Activated CD8-positive, alpha-beta memory T cell treated with anti-CD3 and anti-CD28 coated beads, Interleukin-2, amount 50 U/mL, for 4 hours (primary cell): ENCODE measurements at regions not wholly inside any gene's neighbourhood (a gene's known extent, or its start where the extent isn't known, plus 50 kb on each side); places are given as distances from the start of the nearest gene placed in this dataset.
"Not testable (repeated sequence)": the region's sequence is repeated elsewhere in the genome, so short reads cannot be mapped to it uniquely, and the experiment has no call there.

Experiments
- DNase-seq: peaks from one replicate; pipeline ENCODE4 v3.0.0-alpha.2; 2020

DNA sequence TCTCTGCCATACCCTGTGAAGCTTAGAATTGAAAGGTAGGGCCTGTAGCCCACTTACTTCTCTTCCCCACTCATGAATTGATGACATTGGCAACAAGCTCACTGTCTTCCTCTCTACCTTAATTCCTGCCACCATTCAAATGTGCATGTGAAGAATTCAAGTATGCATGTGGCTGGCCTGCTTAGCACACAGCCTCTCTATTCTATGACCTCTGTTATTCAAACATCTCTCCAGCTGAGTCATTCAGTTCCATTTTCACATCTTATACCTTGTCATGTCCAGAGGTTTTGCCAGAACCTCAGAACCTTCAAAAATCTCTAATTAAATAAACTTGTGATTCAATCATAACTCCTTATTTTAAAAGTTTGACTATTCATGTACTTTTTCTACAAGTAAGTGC lies 114.7 kb upstream of the MAN2A1 start:
- no peak for DNase-seq

DNA sequence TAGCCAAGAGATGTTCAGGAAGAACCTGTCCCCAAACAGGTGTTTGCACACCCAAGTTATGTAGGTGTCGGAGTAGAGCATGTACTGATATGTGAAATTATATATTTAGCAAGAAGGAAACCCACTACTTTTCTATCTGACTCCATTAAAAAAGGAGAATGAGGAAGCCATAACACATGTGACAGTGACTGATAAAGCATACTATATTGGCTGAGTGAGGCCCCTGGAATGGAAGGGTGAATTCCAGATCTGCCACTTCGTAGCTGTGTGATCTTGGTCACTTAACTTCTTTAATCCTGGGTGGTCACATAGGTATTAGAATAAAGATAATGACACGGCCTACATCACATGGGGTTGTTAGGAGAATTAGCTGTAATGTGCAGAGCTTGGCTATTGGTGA lies 116.0 kb upstream of the MAN2A1 start:
- DNase-seq, result no peak

DNA sequence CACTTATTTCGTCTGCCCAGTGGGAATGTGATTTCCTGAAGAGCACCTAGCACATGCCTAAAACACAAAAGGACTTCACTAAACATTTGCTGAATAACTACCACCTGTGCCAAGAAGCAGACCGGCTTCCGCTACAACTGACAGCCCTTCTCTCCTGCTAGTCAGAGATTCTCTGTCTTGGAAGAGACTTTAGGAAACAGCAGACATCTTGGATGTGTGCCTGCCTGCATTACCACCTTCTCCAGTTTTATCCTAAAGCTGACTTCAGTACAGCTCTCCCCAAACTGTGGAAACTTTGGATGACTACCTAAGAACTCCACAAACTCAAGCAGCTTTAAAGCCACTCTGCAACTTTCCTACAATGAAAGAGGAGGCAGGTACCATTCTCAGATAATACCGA lies 116.5 kb upstream of the MAN2A1 start:
- no peak for DNase-seq

DNA sequence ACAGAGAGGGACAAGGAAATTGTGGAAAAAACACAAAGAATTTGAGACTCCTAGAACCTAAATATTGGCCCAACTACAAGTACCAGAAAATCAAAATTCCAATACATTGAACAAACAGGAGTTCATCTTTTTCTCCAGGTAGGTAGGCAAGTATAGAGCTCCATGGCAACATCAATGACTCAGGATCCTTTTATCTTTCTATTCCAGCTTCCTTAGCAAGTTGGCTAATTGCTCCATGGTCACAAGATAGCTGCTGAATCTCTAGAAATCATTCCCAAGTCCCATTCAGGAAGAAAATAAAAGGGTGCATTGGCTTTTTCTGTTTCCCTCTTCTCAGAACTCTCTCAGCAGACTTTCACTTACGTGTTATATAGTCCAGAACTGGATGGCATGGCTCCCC lies 117.9 kb upstream of the MAN2A1 start:
- no peak for DNase-seq

DNA sequence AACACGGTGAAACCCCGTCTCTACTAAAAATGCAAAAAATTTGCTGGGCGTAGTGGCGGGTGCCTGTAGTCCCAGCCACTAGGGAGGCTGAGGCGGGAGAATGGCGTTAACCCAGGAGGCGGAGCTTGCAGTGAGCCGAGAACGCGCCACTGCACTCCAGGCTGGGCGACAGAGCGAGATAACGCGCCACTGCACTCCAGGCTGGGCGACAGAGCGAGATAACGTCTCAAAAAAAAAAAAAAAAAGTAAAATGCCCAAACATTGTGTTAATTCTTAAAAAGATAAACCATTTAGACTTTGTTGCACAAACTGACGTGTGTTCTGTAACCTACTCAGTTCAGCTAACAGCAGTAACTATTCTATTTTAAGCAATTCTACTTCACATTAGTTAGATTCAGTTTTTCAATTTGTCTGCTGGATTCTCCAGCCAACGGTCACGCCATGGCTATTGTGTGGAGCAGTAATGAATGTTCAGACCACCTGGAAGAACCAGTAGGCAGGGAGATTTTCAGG lies 119.3 kb upstream of the MAN2A1 start:
- no peak for DNase-seq

DNA sequence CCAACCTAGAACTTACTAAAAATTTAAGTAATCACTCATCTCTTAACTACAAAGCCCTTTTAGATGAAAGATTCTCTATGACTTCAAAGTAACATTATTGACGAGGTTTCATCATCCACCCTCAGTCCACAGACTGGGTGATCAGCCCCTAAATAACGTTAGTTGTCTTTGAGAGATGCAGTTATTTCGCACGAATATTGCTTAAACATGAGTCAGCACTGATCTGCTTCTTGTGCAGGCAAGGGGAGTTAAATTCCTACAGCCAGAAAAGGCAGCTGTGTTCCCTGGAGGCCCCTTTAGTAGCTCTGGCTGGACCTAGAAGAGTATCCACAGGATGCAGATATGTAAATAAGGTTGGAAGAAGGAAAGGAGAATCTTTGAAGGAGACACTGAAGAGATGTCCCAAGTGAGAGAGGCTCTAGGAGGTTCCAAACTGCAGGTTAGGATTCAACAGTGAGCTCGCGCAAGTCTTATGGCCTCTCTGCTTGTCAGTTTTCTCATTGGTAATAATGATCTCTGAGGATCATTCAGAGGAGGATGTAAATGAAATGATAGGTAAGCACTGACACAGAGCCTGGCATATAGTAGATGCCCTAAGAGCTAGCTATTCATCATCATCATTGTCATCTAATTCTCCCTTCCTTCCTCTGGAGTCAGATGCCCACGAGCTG lies 122.2 kb upstream of the MAN2A1 start:
- DNase-seq, result no peak

DNA sequence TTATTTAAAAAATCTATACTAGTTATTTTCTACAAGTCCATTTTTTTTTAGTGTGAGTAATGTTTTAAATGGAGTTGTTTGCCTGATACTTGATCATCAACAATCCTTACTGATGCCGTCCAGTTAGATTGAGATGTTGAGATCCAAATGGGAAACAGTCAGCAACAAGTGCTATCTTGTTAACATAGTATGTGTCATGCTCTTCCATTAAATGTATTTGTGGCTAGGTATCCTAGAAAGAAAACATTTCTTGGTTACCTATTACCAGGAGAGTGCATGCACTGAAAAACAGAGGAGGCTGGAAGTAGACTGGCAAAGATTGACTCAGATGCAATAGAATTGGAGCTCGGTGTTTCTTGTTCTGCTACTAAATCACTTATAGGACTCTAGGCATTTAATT lies 123.4 kb upstream of the MAN2A1 start:
- no peak for DNase-seq

DNA sequence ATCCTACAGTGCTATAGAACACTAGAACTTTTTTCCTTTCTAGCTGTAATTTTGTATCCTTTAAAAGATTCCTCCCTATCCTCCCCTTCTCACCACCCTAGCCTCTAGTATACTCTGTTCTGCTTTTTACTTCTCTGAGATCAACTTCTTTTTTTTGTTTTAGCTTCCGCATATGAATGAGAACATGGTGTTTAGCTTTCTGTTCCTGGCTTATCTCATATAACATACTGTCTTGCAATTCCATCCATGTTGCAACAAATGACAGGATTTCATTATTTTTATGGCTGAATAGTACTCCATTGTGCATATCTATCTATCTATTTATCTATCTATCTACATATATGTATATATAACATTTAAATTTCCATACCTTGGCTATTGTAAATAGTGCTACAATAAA lies 126.0 kb upstream of the MAN2A1 start:
- no peak for DNase-seq

DNA sequence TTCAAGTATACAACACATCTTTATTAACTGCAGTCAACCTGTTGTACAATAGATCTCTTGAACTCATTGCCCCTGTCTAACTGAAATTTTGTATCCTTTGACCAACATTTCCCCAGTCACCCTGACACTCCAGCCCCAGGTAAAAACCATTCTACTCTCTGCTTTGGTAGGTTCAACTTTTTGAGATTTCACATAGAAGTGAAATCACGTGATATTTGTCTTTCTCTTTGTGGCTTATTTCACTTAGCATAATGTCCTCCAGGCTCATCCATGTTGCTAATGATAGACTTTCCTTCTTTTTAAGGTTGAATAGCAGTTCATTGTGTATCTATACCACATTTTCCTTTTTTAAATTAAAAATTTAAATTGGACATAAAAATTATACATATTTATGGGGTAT lies 126.5 kb upstream of the MAN2A1 start:
- no peak for DNase-seq

DNA sequence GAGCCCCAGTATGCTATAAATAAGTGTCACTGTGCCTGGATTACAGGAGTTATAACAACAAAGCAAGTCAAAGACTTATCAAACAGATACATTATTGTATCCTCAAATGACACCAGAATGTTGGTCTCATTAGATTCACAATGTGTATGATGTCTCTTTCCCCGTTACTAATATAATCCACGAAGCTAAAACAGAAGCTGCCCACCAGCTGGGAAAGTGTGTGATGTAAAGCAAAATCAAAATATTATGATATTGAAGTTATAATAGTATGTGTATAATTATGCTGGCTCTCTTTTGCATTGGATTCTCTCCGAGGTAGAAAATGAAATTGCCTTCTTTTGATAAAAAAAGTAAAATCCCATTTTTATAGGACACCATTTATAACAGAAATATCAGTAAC lies 127.3 kb upstream of the MAN2A1 start:
- DNase-seq, result no peak

DNA sequence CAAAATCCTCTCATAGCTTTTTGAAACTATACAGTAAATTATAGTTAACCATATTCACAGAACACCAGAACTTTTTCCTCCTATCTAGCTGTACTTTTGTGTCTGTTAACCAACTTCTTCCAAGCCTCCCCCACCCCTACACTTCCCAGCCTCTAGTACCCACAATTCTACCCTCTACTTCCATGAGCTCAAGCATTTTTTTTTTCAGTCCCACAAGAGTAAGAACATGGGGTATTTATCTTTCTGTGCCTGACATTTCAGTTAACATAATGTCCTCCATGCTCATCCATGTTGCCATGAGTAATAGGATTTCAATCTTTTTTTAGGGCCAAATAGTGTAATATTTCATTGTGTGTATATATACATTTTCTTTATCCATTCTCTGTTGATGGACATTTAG lies 128.3 kb upstream of the MAN2A1 start:
- DNase-seq, result no peak

DNA sequence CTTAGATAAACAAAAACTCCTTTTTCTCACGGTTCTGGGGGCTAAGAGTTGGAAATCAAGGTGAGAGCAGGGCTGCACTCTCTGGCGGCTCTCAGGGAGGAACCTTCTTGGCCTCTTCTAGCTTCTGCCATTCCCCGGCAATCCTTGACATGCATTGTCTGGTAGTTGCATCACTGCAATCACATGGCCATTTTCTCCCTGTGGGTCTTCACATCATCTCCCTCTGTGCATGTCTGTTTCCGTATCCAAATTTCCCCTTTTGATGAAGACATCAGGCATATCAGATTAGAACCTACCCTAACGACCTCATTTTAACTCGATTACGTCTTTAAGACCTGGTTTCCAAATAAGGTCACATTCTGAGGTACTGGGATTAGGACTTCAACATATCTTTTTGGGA lies 129.2 kb upstream of the MAN2A1 start:
- DNase-seq, result no peak

DNA sequence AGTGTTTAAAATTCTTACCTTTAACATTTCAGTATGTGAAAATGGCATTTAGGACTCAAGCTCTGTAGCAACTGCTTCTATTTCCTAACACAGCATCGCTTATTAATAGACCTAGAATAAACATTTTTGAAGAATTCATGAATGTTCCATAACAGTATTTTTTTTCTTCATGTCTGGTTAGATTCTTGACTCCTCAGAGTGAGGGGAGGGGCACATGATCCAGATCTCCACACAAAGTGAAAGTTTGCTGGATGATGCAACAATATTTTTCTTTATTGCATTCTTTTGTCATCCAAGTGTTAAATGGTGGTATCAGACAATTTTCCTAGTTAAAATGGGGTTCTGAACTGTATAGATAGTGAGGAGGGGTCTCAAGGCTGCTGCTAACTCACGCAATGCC lies 130.8 kb upstream of the MAN2A1 start:
- no peak for DNase-seq

DNA sequence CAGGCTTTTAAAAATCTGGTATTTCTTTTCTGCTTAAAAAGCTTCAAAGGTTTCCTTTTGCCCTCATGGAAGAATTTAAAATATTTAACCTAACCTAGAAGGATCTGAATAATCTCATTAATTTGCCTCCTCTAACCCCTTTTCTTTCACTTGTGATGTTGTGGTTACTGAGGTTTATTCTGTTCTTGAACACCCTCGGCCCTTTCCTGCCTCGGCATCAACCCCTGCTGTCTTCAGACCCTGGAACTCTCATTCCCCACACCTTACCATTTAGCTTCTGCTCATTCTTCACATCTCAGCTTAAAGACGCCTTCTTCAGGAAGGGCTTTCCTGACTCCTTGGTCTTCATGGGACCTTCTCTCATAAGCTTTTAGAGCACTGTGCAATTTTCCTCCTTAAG lies 131.4 kb upstream of the MAN2A1 start:
- no peak for DNase-seq

DNA sequence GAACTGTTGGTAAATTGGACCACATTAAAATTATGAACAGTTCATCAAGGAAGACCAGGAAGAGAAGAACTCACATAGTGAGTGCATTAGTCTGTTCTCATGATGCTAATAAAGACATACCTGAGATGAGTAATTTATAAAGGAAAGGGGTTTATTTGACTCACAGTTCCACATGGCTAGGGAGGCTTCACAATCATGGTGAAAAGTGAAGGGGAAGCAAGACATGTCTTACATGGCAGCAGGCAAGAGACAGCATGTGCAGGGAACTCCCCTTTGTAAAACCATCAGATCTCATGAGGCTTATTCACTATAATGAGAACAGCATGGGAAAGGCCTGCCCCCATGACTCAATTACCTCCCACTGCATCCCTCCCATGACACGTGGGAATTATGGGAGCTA lies 135.9 kb upstream of the MAN2A1 start:
- no peak for DNase-seq

DNA sequence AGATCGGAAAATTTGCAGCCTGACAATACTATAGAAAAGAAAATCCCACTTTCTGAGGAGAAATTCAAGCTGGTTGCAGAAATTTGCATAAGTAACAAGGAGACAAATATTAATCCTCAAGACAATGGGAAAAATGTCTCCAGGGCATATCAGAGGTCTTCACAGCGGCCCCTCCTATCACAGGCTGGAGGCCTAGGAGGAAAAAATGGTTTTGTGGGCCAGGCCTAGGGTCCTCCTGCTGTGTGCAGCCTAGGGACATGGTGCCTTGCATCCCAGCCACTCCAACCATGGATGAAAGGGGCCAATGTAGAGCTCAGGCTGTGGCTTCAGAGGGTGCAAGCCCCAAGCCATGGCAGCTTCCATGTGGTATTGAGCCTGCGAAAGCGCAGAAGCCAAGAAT lies 138.5 kb upstream of the MAN2A1 start:
- DNase-seq, result not testable (repeated sequence)

DNA sequence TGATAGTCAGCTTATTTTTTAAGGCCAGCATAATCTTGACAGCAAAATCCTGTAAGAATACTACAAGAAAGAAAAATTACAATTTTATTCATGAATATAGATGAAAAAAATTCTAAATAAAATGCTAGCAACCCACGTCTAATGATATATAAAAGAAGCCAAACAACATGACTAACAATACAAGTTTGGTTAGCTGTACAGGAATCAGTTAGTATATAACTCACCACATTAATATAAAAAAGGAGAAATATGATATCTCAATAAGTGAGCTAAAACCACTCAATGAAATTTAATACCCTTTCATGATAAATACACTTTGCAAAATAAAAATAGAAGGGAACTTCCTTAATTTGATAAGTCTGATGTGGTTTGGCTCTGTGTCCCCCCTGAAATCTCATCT lies 139.7 kb upstream of the MAN2A1 start:
- no peak for DNase-seq

DNA sequence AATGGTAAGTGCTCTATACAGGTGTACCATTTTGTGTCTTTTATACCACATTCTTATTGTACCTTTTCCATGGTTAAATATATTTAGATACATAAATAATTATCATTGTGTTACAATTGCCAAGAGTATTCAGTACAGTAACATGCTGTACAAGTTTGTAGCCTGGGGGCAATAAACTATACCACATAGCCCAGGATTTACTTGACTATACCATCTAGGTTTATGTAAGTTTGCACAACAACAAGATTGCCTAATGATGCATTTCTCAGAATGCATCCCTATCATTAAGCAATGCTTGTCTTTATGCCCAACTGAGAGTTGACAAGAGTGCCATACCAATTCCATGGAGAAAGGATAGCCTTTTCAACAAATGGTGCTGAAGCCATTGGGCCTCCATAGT lies 136.7 kb upstream of the PJA2 start:
- no peak for DNase-seq

DNA sequence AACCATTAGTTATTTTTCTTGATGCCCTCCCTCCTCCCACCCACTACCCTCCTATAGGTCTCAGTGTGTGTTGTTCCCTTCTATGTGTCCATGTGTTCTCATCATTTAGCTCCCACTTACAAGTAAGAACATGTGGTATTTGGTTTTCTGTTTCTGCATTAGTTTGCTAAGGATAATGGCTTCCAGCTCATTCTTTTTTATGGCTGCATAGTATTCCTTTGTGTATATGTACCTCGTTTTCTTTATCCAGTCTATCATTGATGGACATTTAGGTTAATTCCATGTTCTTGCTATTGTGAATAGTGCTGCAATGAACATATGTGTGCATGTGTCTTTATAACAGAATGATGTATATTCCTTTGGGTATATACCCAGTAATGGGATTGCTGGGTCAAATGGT lies 135.1 kb upstream of the PJA2 start:
- not testable (repeated sequence) for DNase-seq

DNA sequence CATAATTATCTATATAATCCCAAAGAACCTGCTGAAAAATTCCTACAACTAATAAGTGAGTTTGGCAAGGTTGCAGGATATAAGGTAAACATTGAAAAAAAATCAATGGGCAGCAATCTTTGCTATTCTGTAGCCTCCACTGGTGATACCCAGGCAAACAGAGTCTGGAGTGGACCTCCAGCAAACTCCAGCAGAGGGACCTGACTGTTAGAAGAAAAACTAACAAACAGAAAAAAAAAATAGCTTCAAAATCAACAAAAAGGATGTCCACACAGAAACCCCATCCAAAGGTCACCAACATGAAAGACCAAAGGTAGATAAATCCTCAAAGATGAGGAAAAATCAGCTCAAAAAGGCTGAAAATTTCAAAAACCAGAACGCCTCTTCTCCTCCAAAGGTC lies 128.9 kb upstream of the PJA2 start:
- not testable (repeated sequence) for DNase-seq

DNA sequence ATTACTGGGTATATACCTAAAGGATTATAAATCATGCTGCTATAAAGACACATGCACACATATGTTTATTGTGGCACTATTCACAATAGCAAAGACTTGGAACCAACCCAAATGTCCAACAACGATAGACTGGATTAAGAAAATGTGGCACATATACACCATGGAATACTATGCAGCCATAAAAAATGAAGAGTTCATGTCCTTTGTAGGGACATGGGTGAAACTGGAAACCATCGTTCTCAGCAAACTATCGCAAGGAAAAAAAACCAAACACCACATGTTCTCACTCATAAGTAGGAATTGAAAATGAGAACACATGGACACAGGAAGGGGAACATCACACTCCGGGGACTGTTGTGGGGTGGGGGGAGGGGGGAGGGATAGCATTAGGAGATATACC lies 125.3 kb upstream of the PJA2 start:
- not testable (repeated sequence) for DNase-seq

DNA sequence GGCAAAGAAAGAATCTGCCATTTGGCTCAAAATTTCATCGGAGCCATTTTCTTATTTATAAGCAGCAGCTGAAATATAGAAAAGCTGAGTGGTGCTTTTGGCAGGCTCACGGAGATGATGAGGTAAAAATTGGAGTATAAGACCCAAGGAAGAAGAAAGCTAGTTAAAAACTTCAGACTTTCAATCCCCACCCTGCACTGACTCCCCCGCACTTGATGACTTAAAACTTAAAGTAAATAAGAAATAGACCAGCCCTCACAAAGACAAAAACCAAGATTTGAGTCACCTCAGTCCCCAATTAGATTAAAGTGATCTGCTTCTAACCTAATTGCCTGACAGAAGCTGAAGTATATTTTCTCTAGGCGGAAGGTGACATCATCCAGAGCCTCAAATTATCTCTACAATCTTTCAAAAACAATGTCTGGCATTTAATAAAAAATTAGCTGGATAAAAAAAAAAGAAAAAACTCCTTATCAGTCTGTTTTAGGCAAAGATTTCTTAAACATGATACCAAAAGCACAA lies 124.0 kb upstream of the PJA2 start:
- no peak for DNase-seq

DNA sequence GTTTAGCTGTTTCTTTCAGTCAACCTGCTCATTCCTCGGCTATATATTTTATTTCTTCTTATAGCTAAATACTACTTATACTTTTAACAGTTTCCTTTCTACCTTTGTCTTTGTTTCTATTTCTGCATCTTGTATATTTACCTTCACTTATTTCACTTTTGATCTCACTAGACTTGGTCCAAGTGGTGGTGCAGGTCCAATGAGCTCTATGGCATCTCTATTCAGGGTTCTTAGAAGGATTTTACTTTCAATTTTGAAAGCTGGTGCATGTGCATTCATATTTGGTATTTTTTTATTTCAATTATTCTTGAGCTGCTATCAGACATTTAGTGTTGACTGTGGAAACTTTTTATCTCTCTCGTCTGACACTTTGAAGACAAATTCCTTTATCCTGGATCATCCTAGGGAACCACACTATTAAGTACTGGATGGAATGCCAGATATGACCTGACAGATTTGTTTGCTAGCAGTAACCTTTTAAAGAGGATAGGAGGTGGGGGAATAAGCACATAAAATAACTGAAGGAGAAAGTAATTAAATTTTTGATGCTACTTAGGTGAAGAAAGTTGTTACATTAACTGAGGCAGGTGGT lies 123.1 kb upstream of the PJA2 start:
- DNase-seq, result no peak

DNA sequence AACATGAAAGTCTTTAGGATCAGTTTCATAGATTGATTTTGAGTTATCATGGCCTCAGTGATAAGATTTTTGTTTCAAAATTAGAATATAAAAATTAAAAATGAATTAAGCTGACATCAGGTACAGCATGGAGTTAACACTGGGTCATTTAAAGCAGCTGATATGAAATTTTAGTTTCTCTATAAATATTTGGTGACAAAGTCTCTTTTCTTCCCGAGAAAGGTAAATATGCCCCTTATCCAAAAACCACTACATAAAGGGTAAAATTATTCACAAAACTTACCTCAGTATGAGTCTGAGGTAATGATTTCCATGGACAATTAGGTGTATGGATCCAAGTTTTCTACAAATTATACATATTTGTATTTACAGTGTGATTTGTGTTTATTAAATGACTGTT lies 121.5 kb upstream of the PJA2 start:
- no peak for DNase-seq

DNA sequence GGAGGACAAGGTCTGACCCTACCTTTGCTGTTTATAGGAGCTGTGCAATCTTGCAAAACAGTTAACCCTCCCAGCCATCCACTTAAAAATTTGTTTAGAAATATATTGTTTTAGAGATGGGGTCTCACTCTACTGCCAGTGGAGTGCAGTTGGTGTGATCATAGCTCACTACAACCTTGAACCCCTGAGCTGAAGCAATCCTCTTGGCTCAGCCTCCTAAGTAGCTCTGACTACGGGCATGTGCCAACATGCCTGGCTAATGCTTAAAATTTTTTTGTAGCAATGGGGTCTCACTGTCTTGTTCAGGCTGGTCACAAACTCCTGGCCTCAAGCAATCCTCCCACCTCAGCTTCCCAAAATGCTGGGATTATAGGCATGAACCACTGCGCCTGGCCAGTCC lies 120.2 kb upstream of the PJA2 start:
- no peak for DNase-seq
